ENCODE measurements at regions not wholly inside any gene's neighbourhood (a gene's known extent, or its start where the extent isn't known, plus 50 kb on each side); places are given as distances from the start of the nearest gene placed in this dataset.
A peak's percentile ranks its signal among the peaks of the same experiment; 100 is the strongest.

DNA sequence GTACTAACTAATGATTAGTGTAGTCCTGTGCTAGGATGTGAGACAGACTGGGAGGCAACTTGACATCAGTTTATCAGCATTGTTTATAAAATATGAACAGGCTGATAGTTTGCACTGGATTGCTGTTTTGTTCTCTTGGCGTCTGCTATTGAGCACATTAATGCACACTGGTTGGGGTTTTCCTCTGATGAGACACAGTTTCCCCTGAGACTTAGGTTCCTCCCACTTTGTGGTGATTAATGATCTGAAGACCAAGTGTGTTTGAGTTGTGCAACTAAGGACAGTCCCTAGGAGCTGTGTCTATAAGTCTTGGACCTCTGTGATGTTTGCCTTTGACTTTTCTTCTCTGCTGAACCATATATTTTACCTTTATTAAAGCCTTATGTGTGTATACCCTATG lies 1015.4 kb downstream of the AMY1C start (continued):
- TF ChIP-seq, protein P1, sequence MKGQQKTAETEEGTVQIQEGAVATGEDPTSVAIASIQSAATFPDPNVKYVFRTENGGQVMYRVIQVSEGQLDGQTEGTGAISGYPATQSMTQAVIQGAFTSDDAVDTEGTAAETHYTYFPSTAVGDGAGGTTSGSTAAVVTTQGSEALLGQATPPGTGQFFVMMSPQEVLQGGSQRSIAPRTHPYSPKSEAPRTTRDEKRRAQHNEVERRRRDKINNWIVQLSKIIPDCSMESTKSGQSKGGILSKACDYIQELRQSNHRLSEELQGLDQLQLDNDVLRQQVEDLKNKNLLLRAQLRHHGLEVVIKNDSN (IDR thresholded peaks at IDR 0.05; ENCODE audit: borderline replicate concordance, extremely low read length, insufficient read depth, low read depth, low read length) = no peak
- TF ChIP-seq KLF5 (IDR thresholded peaks at IDR 0.05; ENCODE audit: partially characterized antibody) = no peak
- 0 out of 2 replicates have a peak, but pooled peaks have one; percentile 26 for TF ChIP-seq ATF7 (IDR thresholded peaks at IDR 0.05; ENCODE audit: low read depth)
- no peak for TF ChIP-seq IKZF1 (conservative IDR thresholded peaks at IDR 0.05)
- TF ChIP-seq, protein P2, sequence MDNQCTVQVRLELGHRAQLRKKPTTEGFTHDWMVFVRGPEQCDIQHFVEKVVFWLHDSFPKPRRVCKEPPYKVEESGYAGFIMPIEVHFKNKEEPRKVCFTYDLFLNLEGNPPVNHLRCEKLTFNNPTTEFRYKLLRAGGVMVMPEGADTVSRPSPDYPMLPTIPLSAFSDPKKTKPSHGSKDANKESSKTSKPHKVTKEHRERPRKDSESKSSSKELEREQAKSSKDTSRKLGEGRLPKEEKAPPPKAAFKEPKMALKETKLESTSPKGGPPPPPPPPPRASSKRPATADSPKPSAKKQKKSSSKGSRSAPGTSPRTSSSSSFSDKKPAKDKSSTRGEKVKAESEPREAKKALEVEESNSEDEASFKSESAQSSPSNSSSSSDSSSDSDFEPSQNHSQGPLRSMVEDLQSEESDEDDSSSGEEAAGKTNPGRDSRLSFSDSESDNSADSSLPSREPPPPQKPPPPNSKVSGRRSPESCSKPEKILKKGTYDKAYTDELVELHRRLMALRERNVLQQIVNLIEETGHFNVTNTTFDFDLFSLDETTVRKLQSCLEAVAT (IDR thresholded peaks at IDR 0.05) = no peak
- TF ChIP-seq MEF2A (IDR thresholded peaks at IDR 0.05; ENCODE audit: insufficient read depth, low read depth, low read length) = no peak
- no peak for TF ChIP-seq NRF1 (conservative IDR thresholded peaks at IDR 0.05; ENCODE audit: low read depth, low read length)
- TF ChIP-seq CHD2 (IDR thresholded peaks at IDR 0.05; ENCODE audit: borderline replicate concordance, low read depth, low read length) = 0 out of 2 replicates have a peak, but pooled peaks have one; percentile 21
- no peak for TF ChIP-seq KDM1A (IDR thresholded peaks at IDR 0.05; ENCODE audit: borderline replicate concordance)
- no peak for TF ChIP-seq NR2C2 (IDR thresholded peaks at IDR 0.05; ENCODE audit: borderline replicate concordance, control insufficient read depth, insufficient read length, low read depth)
- TF ChIP-seq, protein P3, sequence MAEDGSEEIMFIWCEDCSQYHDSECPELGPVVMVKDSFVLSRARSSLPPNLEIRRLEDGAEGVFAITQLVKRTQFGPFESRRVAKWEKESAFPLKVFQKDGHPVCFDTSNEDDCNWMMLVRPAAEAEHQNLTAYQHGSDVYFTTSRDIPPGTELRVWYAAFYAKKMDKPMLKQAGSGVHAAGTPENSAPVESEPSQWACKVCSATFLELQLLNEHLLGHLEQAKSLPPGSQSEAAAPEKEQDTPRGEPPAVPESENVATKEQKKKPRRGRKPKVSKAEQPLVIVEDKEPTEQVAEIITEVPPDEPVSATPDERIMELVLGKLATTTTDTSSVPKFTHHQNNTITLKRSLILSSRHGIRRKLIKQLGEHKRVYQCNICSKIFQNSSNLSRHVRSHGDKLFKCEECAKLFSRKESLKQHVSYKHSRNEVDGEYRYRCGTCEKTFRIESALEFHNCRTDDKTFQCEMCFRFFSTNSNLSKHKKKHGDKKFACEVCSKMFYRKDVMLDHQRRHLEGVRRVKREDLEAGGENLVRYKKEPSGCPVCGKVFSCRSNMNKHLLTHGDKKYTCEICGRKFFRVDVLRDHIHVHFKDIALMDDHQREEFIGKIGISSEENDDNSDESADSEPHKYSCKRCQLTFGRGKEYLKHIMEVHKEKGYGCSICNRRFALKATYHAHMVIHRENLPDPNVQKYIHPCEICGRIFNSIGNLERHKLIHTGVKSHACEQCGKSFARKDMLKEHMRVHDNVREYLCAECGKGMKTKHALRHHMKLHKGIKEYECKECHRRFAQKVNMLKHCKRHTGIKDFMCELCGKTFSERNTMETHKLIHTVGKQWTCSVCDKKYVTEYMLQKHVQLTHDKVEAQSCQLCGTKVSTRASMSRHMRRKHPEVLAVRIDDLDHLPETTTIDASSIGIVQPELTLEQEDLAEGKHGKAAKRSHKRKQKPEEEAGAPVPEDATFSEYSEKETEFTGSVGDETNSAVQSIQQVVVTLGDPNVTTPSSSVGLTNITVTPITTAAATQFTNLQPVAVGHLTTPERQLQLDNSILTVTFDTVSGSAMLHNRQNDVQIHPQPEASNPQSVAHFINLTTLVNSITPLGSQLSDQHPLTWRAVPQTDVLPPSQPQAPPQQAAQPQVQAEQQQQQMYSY (CRISPR knock-in tag; IDR thresholded peaks at IDR 0.05) = no peak
- TF ChIP-seq, protein P4, sequence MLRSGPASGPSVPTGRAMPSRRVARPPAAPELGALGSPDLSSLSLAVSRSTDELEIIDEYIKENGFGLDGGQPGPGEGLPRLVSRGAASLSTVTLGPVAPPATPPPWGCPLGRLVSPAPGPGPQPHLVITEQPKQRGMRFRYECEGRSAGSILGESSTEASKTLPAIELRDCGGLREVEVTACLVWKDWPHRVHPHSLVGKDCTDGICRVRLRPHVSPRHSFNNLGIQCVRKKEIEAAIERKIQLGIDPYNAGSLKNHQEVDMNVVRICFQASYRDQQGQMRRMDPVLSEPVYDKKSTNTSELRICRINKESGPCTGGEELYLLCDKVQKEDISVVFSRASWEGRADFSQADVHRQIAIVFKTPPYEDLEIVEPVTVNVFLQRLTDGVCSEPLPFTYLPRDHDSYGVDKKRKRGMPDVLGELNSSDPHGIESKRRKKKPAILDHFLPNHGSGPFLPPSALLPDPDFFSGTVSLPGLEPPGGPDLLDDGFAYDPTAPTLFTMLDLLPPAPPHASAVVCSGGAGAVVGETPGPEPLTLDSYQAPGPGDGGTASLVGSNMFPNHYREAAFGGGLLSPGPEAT (IDR thresholded peaks at IDR 0.05; ENCODE audit: low read depth) = peak; percentile 55; the same call in 1 of the 2 replicates
- TF ChIP-seq POU2F2 (IDR thresholded peaks at IDR 0.05; ENCODE audit: borderline replicate concordance, low read depth, low read length) = no peak
- TF ChIP-seq IRF4 (IDR thresholded peaks at IDR 0.05; ENCODE audit: low read depth, low read length) = no peak
- no peak for TF ChIP-seq NFYB (IDR thresholded peaks at IDR 0.05; ENCODE audit: insufficient read depth, low read depth, low read length)
- TF ChIP-seq, protein P5, sequence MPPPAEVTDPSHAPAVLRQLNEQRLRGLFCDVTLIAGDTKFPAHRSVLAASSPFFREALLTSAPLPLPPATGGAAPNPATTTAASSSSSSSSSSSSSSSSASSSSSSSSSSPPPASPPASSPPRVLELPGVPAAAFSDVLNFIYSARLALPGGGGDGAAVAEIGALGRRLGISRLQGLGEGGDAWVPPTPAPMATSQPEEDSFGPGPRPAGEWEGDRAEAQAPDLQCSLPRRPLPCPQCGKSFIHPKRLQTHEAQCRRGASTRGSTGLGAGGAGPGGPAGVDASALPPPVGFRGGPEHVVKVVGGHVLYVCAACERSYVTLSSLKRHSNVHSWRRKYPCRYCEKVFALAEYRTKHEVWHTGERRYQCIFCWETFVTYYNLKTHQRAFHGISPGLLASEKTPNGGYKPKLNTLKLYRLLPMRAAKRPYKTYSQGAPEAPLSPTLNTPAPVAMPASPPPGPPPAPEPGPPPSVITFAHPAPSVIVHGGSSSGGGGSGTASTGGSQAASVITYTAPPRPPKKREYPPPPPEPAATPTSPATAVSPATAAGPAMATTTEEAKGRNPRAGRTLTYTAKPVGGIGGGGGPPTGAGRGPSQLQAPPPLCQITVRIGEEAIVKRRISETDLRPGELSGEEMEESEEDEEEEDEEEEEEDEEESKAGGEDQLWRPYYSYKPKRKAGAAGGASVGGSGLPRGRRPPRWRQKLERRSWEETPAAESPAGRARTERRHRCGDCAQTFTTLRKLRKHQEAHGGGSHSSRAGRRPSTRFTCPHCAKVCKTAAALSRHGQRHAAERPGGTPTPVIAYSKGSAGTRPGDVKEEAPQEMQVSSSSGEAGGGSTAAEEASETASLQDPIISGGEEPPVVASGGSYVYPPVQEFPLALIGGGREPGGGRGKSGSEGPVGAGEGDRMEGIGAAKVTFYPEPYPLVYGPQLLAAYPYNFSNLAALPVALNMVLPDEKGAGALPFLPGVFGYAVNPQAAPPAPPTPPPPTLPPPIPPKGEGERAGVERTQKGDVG (CRISPR knock-in tag; IDR thresholded peaks at IDR 0.05) = no peak
- no peak for TF ChIP-seq KAT2A (conservative IDR thresholded peaks at IDR 0.05; ENCODE audit: control insufficient read depth, low read depth, low read length)
- TF ChIP-seq SP1 (IDR thresholded peaks at IDR 0.05; ENCODE audit: low read depth, low read length) = no peak
- no peak for TF ChIP-seq ZBED1 (IDR thresholded peaks at IDR 0.05; ENCODE audit: borderline replicate concordance)

All from GM12878 (cell line).